ENCODE measurements at regions not wholly inside any gene's neighbourhood (a gene's known extent, or its start where the extent isn't known, plus 50 kb on each side); places are given as distances from the start of the nearest gene placed in this dataset.

- no peaks in the 10 kb centered on the region for H3K27me3 ChIP-seq
- intact Hi-C loops (cut with DNase I; ENCODE audit: low total_unique reads), result no loop called here
- no peak overlapping the region for H3K27ac ChIP-seq
- no peaks in the 10 kb centered on the region for H3K9me3 ChIP-seq
- TF ChIP-seq CTCF (IDR thresholded peaks at IDR 0.05) (no peak), POLR2A (IDR thresholded peaks at IDR 0.05) (no peak)
- H3K36me3 ChIP-seq (ENCODE audit: low read depth, missing control alignments), result no peaks in the 10 kb centered on the region
- H3K4me1 ChIP-seq, result no peaks in the 10 kb centered on the region
- no peak overlapping the region for H3K4me3 ChIP-seq
- DNase-seq, result peak; percentile 25
Measured at GRCh38 chr12:67193704-67194103, 75.5 kb upstream of the CAND1 start.

- no peak for DNase-seq
- Histone ChIP-seq H3K27ac (no peak overlapping the region), H3K27me3 (no peaks in the 10 kb centered on the region), H3K36me3 (ENCODE audit: low read depth, missing control alignments) (no peaks in the 10 kb centered on the region), H3K4me1 (no peaks in the 10 kb centered on the region), H3K9me3 (no peaks in the 10 kb centered on the region), H3K4me3 (no peak overlapping the region)
- WGBS, 2 donors, result 0% methylated on average over 1 of the region's 1 CpG
- intact Hi-C loops (cut with DNase I; ENCODE audit: low total_unique reads), result no loop called here
- TF ChIP-seq POLR2A (IDR thresholded peaks at IDR 0.05) (no peak), CTCF (IDR thresholded peaks at IDR 0.05) (no peak)
Measured at GRCh38 chr12:67200386-67200785, 68.8 kb upstream of the CAND1 start.

- intact Hi-C loops (cut with DNase I; ENCODE audit: low total_unique reads), result no loop called here
- Histone ChIP-seq H3K27me3 (no peaks in the 10 kb centered on the region), H3K9me3 (no peaks in the 10 kb centered on the region), H3K4me3 (no peak overlapping the region), H3K4me1 (no peaks in the 10 kb centered on the region), H3K36me3 (ENCODE audit: low read depth, missing control alignments) (no peaks in the 10 kb centered on the region), H3K27ac (no peak overlapping the region)
- no peak for DNase-seq
- WGBS, 2 donors, result 63 to 64% methylated on average over 7 of the region's 7 CpGs
- TF ChIP-seq POLR2A (IDR thresholded peaks at IDR 0.05), result no peak
- TF ChIP-seq CTCF (IDR thresholded peaks at IDR 0.05), result no peak
Measured at GRCh38 chr12:67202011-67202677, 67.0 kb upstream of the CAND1 start.

- H3K36me3 ChIP-seq (ENCODE audit: low read depth, missing control alignments), result no peaks in the 10 kb centered on the region
- H3K9me3 ChIP-seq, result no peaks in the 10 kb centered on the region
- H3K4me1 ChIP-seq, result no peaks in the 10 kb centered on the region
- DNase-seq, result no peak
- H3K27ac ChIP-seq, result no peak overlapping the region
- no peaks in the 10 kb centered on the region for H3K27me3 ChIP-seq
- WGBS, 2 donors, result 71 to 77% methylated on average over 3 of the region's 3 CpGs
- no peak for TF ChIP-seq POLR2A (IDR thresholded peaks at IDR 0.05)
- no peak for TF ChIP-seq CTCF (IDR thresholded peaks at IDR 0.05)
- no peak overlapping the region for H3K4me3 ChIP-seq
- intact Hi-C loops (cut with DNase I; ENCODE audit: low total_unique reads), result no loop called here
Measured at GRCh38 chr12:67202678-67203012, 66.5 kb upstream of the CAND1 start.

GRCh38 chr12:67208281-67209067 is 60.7 kb upstream of the CAND1 start:
- intact Hi-C loops (cut with DNase I; ENCODE audit: low total_unique reads), result no loop called here
- Histone ChIP-seq H3K27me3 (no peaks in the 10 kb centered on the region), H3K36me3 (ENCODE audit: low read depth, missing control alignments) (no peaks in the 10 kb centered on the region), H3K27ac (no peak overlapping the region), H3K4me3 (no peak overlapping the region), H3K4me1 (no peaks in the 10 kb centered on the region), H3K9me3 (no peaks in the 10 kb centered on the region)
- DNase-seq, result no peak
- 65 to 72% methylated on average over 8 of the region's 8 CpGs for WGBS, 2 donors
- no peak for TF ChIP-seq CTCF (IDR thresholded peaks at IDR 0.05)
- TF ChIP-seq POLR2A (IDR thresholded peaks at IDR 0.05), result no peak

Data from testis (tissue), 2 donors.